MM.1S (cell line): ENCODE measurements at regions not wholly inside any gene's neighbourhood (a gene's known extent, or its start where the extent isn't known, plus 50 kb on each side); places are given as distances from the start of the nearest gene placed in this dataset.

Source experiments
- DNase-seq: peaks from one replicate; pipeline ENCODE4 v3.0.0-alpha.2; 2015
- H2AFZ ChIP-seq: fragments of 300-600 bp; sonication (generic); 2 replicates; pipeline ENCODE4 v1.6.0; 2016; ENCODE audit warnings: antibody characterized with exemption, low read length
- H3F3A ChIP-seq: fragments of 300-600 bp; sonication (generic); 2 replicates; pipeline ENCODE4 v1.6.1; 2016; ENCODE audit warnings: mild to moderate bottlenecking, antibody characterized with exemption, low read length, moderate library complexity, mixed read lengths; ENCODE audit not compliant: insufficient read depth
- H3K27ac ChIP-seq: fragments of 300-600 bp; sonication (generic); 2 replicates; pipeline ENCODE4 v1.5.1; 2016; ENCODE audit warnings: mild to moderate bottlenecking, low read length
- H3K27me3 ChIP-seq: fragments of 300-600 bp; sonication (generic); replicated peaks from 2 replicates; pipeline ENCODE4 v1.6.0; 2016; ENCODE audit warnings: low read length; ENCODE audit not compliant: insufficient read depth
- H3K36me3 ChIP-seq: fragments of 300-600 bp; sonication (generic); replicated peaks from 2 replicates; pipeline ENCODE4 v1.6.1; 2016; ENCODE audit warnings: mild to moderate bottlenecking, low read length, mixed read lengths; ENCODE audit not compliant: insufficient read depth
- H3K4me1 ChIP-seq: fragments of 300-600 bp; sonication (generic); 2 replicates; pipeline ENCODE4 v1.6.1; 2016; ENCODE audit warnings: low read length, mixed read lengths
- H3K4me2 ChIP-seq: fragments of 300-600 bp; sonication (generic); 2 replicates; pipeline ENCODE4 v1.6.0; 2016; ENCODE audit warnings: low read depth, low read length
- H3K4me3 ChIP-seq: fragments of 300-600 bp; sonication (generic); 2 replicates; pipeline ENCODE4 v1.5.1; 2016; ENCODE audit warnings: low read length, mixed read lengths
- H3K79me2 ChIP-seq: fragments of 300-600 bp; sonication (generic); 2 replicates; pipeline ENCODE4 v1.6.1; 2016; ENCODE audit warnings: mixed run types, low read length, mixed read lengths
- H3K9ac ChIP-seq: fragments of 300-600 bp; sonication (generic); 2 replicates; pipeline ENCODE4 v1.6.1; 2016; ENCODE audit warnings: low read length, mixed read lengths
- H3K9me2 ChIP-seq: fragments of 300-600 bp; sonication (generic); replicated peaks from 2 replicates; pipeline ENCODE4 v1.6.1; 2016; ENCODE audit warnings: mild to moderate bottlenecking, low read length, mixed read lengths; ENCODE audit not compliant: insufficient read depth
- H3K9me3 ChIP-seq: fragments of 300-600 bp; sonication (generic); replicated peaks from 2 replicates; pipeline ENCODE4 v1.6.1; 2016; ENCODE audit warnings: mild to moderate bottlenecking, low read length, mixed read lengths; ENCODE audit not compliant: insufficient read depth
- H4K20me1 ChIP-seq: fragments of 300-600 bp; sonication (generic); 2 replicates; pipeline ENCODE4 v1.6.1; 2016; ENCODE audit warnings: mild to moderate bottlenecking, low read length, moderate library complexity, mixed read lengths; ENCODE audit not compliant: insufficient read depth
- EZH2 ChIP-seq: fragments of 300-600 bp; sonication (generic); optimal IDR thresholded peaks from 2 replicates; pipeline ENCODE3; 2017; ENCODE audit warnings: low read depth, mild to moderate bottlenecking, antibody characterized with exemption, low read length, mixed read lengths
- EZH2phosphoT487 ChIP-seq: fragments of 300-600 bp; sonication (generic); IDR thresholded peaks from 2 replicates; pipeline ENCODE4 v1.6.1; 2018; ENCODE audit warnings: antibody characterized with exemption, low read length
- TF ChIP-seq, protein P1 (sequence below): fragments of 300-600 bp; sonication (generic); IDR thresholded peaks from 2 replicates; pipeline ENCODE4 v1.5.1; 2016; ENCODE audit warnings: antibody characterized with exemption, low read length, mixed read lengths

DNA sequence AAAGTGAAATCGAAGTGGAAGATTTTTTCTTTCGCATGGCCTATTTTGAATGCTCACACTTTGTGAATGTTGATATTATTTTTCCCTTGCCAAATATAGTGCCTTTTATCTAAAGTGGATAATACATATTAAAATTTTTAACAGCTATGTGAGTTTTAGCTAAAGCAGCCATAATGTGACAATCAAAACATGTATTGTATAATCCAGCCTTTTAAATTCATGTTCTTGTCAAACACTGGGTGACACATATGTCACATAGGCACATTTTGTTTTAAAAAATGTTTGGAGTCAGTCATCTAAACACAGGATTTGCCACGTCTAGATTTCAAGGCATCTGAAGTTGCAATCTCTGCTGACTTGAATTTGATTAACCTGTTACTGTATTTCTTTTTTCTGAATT, 1256.6 kb downstream of the SLITRK1 start:
- Histone ChIP-seq H3K4me3 (no peak overlapping the region), H3K9ac (no peak overlapping the region), H3K4me1 (no peaks in the 10 kb centered on the region), H3K9me2 (no peaks in the 10 kb centered on the region), H2AFZ (no peak overlapping the region), H3K27me3 (no peaks in the 10 kb centered on the region), H4K20me1 (no peaks in the 10 kb centered on the region), H3K4me2 (no peak overlapping the region), H3F3A (no peaks in the 10 kb centered on the region), H3K27ac (no peak overlapping the region), H3K9me3 (no peaks in the 10 kb centered on the region), H3K36me3 (no peaks in the 10 kb centered on the region), H3K79me2 (no peaks in the 10 kb centered on the region)
- TF ChIP-seq EZH2phosphoT487 = no peak
- TF ChIP-seq, protein P1, sequence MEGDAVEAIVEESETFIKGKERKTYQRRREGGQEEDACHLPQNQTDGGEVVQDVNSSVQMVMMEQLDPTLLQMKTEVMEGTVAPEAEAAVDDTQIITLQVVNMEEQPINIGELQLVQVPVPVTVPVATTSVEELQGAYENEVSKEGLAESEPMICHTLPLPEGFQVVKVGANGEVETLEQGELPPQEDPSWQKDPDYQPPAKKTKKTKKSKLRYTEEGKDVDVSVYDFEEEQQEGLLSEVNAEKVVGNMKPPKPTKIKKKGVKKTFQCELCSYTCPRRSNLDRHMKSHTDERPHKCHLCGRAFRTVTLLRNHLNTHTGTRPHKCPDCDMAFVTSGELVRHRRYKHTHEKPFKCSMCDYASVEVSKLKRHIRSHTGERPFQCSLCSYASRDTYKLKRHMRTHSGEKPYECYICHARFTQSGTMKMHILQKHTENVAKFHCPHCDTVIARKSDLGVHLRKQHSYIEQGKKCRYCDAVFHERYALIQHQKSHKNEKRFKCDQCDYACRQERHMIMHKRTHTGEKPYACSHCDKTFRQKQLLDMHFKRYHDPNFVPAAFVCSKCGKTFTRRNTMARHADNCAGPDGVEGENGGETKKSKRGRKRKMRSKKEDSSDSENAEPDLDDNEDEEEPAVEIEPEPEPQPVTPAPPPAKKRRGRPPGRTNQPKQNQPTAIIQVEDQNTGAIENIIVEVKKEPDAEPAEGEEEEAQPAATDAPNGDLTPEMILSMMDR = no peak
- TF ChIP-seq EZH2 = no peak
- DNase-seq = no peak

DNA sequence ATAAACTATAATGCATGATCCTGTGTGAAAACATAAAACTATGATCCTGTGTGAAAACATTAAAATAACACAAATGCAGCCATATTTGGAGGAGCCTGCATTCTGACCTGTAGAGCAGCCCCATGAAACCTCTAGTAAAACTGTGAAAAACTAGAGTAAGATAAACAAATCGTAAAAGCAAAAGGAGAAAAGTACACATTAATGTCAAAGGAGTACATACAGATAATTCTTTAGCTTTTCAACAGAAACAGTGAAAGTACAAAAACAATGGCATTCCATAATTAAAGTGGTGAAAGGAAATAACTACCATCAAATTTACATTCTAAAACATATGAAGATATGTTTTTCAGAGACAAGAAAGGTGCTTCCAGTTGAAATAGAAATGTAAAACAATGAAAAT, 1267.2 kb downstream of the SLITRK1 start:
- Histone ChIP-seq H3K79me2 (no peaks in the 10 kb centered on the region), H3K9me3 (no peaks in the 10 kb centered on the region), H2AFZ (no peak overlapping the region), H4K20me1 (no peaks in the 10 kb centered on the region), H3K27ac (no peak overlapping the region), H3K4me3 (no peak overlapping the region), H3F3A (no peaks in the 10 kb centered on the region), H3K27me3 (no peaks in the 10 kb centered on the region), H3K36me3 (no peaks in the 10 kb centered on the region), H3K4me1 (no peaks in the 10 kb centered on the region), H3K9me2 (no peaks in the 10 kb centered on the region), H3K9ac (no peak overlapping the region), H3K4me2 (no peak overlapping the region)
- no peak for DNase-seq
- TF ChIP-seq EZH2 = no peak
- TF ChIP-seq, protein P1 = no peak
- TF ChIP-seq EZH2phosphoT487 = no peak

DNA sequence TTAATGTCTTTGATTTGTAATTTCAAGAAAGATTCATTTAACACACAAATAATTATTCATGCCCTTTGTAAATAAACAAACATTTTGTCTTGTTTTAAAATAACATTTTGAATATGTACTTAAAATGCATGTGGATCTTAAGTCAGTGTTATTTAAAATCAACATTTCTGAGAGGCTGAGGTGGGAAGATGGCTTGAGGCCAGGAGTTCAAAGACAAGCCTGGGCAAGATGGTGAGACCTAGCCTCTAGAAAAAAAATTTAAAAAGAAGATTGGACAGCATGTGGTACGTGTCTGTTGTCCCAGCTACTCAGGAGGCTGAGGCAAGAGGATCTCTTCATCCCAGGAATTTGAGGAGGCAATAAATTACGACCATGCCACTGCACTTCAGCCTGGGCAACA, 1268.2 kb downstream of the SLITRK1 start:
- H3F3A ChIP-seq = no peaks in the 10 kb centered on the region
- H3K9ac ChIP-seq = no peak overlapping the region
- no peak overlapping the region for H3K27ac ChIP-seq
- TF ChIP-seq, protein P1 = no peak
- TF ChIP-seq EZH2phosphoT487 (no peak), EZH2 (no peak)
- H3K4me3 ChIP-seq = no peak overlapping the region
- no peak overlapping the region for H3K4me2 ChIP-seq
- no peaks in the 10 kb centered on the region for H3K36me3 ChIP-seq
- H3K27me3 ChIP-seq = no peaks in the 10 kb centered on the region
- no peaks in the 10 kb centered on the region for H3K4me1 ChIP-seq
- no peak overlapping the region for H2AFZ ChIP-seq
- no peak for DNase-seq
- no peaks in the 10 kb centered on the region for H3K9me2 ChIP-seq
- H3K79me2 ChIP-seq = no peaks in the 10 kb centered on the region
- no peaks in the 10 kb centered on the region for H3K9me3 ChIP-seq
- no peaks in the 10 kb centered on the region for H4K20me1 ChIP-seq
